GM12878 (cell line): ENCODE measurements at regions not wholly inside any gene's neighbourhood (a gene's known extent, or its start where the extent isn't known, plus 50 kb on each side); places are given as distances from the start of the nearest gene placed in this dataset.

ENCODE experiments used
- BMI1 ChIP-seq: fragments of 450-650 bp; IDR thresholded peaks from 2 replicates; pipeline ENCODE4 v1.6.1; 2016; ENCODE audit warnings: mild to moderate bottlenecking, moderate library complexity, borderline replicate concordance
- CREB1 ChIP-seq: IDR thresholded peaks from 2 replicates; pipeline ENCODE4 v1.6.1; 2012; ENCODE audit warnings: low read depth, mild to moderate bottlenecking, inconsistent platforms
- CTCF ChIP-seq, 3 experiments: IDR thresholded peaks in 2 of 3; conservative IDR thresholded peaks in 1 of 3; 2 replicates each; pipeline ENCODE4 v1.5.1; 2011; ENCODE audit warnings: low read depth in 3 of 3, low read length in 3 of 3, mild to moderate bottlenecking in 3 of 3, control low read depth in 2 of 3, moderate library complexity in 2 of 3, inconsistent platforms in 1 of 3, mixed read lengths in 1 of 3; ENCODE audit not compliant: control insufficient read depth in 2 of 3, insufficient read depth in 1 of 3; ENCODE audit errors: extremely low read depth in 1 of 3
- E2F8 ChIP-seq: fragments of 450-650 bp; IDR thresholded peaks from 2 replicates; pipeline ENCODE4 v1.6.1; 2018; ENCODE audit warnings: mild to moderate bottlenecking, low read depth, moderate library complexity; ENCODE audit not compliant: partially characterized antibody
- EZH2 ChIP-seq: IDR thresholded peaks from 2 replicates; pipeline ENCODE4 v1.6.1; 2012; ENCODE audit warnings: low read depth, mild to moderate bottlenecking, control low read depth, inconsistent platforms, low read length, borderline replicate concordance; ENCODE audit not compliant: control insufficient read depth
- MEF2B ChIP-seq: fragments of 450-650 bp; IDR thresholded peaks from 2 replicates; pipeline ENCODE4 v1.6.1; 2018; ENCODE audit warnings: mild to moderate bottlenecking, moderate library complexity; ENCODE audit not compliant: partially characterized antibody, poor library complexity, severe bottlenecking
- MXI1 ChIP-seq: fragments of 150-350 bp; IDR thresholded peaks from 2 replicates; pipeline ENCODE4 v1.6.1; 2011; ENCODE audit warnings: low read depth, mild to moderate bottlenecking, inconsistent platforms, low read length, improper control_type of control experiment
- NFYB ChIP-seq: IDR thresholded peaks from 2 replicates; pipeline ENCODE4 v1.6.1; 2011; ENCODE audit warnings: low read depth, mild to moderate bottlenecking, low read length, improper control_type of control experiment, moderate library complexity; ENCODE audit not compliant: insufficient read depth
- NR2C2 ChIP-seq: IDR thresholded peaks from 2 replicates; pipeline ENCODE4 v1.6.1; 2011; ENCODE audit warnings: borderline replicate concordance, low read depth; ENCODE audit not compliant: control insufficient read depth, insufficient read length
- POLR2A ChIP-seq: IDR thresholded peaks from 2 replicates; pipeline ENCODE4 v1.6.1; 2011; ENCODE audit warnings: low read depth, mild to moderate bottlenecking, low read length
- SRF ChIP-seq, 2 experiments: IDR thresholded peaks; 2 replicates each; pipeline ENCODE4 v1.6.1; 2011; ENCODE audit warnings: low read depth in 2 of 2, low read length in 2 of 2, mild to moderate bottlenecking in 1 of 2, moderate library complexity in 1 of 2
- ZBTB11 ChIP-seq: fragments of 450-650 bp; formaldehyde crosslinking; IDR thresholded peaks from 2 replicates; pipeline ENCODE4 v1.5.0; 2022; ENCODE audit warnings: mild to moderate bottlenecking, missing genetic modification characterization
- ZNF384 ChIP-seq: IDR thresholded peaks from 2 replicates; pipeline ENCODE4 v1.6.1; 2012; ENCODE audit warnings: low read depth, mild to moderate bottlenecking, low read length, improper control_type of control experiment, borderline replicate concordance

- TF ChIP-seq NFYB (no peak), CTCF (IDR thresholded peaks at IDR 0.05 in 2 of 3, conservative IDR thresholded peaks at IDR 0.05 in 1 of 3; ENCODE audit: control insufficient read depth in 2 of 3, extremely low read depth in 1 of 3, insufficient read depth in 1 of 3, low read depth in 3 of 3, low read length in 3 of 3) (no peak), NR2C2 (no peak), EZH2 (no peak), CREB1 (no peak), BMI1 (no peak), SRF (IDR thresholded peaks at IDR 0.05; ENCODE audit: low read depth in 2 of 2, low read length in 2 of 2) (no peak), MEF2B (no peak), E2F8 (no peak), ZNF384 (no peak), MXI1 (no peak), ZBTB11 (no peak), POLR2A (no peak)
These were observed 397.6 kb downstream of the BCAT1 start for GRCh38 chr12:24551163-24551786.
